HG03571 (cell line): ENCODE measurements at regions not wholly inside any gene's neighbourhood (a gene's known extent, or its start where the extent isn't known, plus 50 kb on each side); places are given as distances from the start of the nearest gene placed in this dataset.
"Not testable (repeated sequence)": the region's sequence is repeated elsewhere in the genome, so short reads cannot be mapped to it uniquely, and the experiment has no call there.

ENCODE experiments used
- ATAC-seq: cut with Tn5 transposase; IDR thresholded peaks from one replicate; pipeline ENCODE4 v1.9.1; 2021; ENCODE audit not compliant: unreplicated experiment

DNA sequence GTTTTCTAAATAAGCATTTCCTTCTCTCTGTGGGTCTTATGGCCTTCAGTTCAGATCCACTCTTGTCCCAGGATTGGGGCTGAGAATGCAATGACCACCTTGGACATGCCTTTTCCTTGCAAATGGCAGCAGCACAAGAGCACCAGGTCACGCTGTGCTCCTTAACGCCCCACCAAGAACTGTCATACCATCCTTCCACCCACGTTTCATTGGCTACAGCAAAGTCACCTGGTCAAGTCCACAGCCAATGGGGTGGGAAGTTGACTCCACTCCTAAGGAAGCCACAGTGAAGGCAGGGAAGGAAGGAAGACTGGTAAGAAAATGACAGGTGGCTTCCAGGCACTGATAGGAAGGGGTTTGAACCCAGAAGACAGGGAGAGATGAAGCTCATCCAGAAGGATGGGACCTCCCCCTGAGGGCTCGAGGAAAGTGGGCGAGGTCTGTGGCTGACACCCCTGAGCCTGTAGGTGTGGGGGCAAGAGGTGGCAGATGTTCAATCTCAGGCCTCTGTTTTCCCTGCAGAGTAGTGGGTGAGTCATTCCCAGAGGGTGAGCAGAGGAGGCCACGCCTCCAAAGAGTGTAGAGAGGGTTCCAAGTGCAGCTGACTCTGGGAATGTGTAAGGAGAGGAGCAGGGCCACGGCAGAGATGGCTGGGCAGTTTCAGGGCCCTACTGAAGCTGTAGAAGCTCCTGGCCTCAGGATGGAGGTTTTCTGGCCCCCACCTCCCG, 113.5 kb upstream of the VRK1 start:
- ATAC-seq: no peak

DNA sequence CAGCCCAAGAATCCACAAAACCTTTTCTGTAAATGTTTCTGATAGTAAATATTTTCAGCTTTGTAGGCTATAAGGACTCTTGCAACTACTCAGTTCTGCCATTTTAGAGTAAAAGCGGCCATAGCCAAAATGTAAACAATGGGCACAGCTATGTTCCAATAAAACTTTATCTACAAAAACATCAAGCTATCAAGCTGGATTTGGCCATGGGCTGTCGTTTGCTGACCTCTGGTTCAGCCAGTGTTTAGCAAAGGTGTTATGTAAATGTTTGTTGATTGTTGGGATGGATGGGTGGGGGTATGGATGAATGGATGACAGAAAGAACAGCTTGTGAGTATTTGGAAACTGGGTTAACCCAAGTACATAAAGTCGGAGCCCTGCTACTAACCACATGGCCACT, 111.1 kb upstream of the VRK1 start:
- no peak for ATAC-seq

DNA sequence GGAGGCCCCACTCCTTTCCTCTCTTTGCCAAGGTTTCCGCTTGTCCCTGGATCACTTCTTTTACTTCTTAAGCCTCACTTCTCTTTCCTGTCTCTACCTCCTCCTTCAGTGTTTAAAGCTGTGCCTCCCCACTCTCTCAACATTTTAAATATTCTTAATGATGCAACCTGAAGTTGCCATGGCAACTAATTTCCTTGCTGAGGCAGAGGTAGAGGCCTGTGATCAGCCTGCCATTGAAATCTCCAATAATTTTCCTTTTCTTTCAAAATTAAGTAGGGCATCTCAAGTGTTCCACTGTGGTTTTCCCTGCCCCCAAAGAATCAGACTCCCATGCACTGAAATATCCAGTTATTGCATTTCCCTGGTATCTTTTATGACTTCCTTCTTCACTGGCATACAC, 108.6 kb upstream of the VRK1 start:
- ATAC-seq: no peak

DNA sequence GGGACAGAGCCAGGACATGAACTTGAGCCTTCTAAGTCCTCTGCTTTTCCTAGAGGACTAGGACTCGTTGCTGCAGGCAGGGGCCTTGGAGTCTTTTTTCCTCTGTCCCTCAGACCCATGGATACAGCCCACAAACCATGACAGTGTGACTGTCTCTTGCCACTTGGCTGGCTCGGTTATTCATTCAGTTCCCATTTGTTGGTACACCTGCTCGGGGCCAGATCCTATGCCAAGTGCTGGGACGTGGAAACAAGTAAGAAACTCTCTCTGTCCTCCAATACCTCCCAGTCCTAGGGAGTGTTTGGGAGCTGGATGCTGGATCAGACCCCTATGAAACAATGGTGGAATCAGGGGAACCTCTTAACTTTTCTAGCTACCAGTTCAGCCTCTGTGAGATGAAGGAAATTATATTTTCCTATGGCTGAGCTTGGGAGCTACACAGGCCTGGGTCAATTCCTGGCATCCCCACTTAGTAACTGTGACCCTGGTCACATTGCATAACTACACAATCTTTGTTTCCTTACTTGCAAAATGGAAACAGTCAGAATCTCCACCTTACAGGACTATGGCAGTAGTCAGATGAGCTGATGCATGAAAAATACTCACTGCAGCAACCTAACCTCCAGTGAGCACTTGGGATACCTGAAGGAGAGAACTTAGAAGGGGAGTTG, 106.3 kb upstream of the VRK1 start:
- no peak for ATAC-seq

DNA sequence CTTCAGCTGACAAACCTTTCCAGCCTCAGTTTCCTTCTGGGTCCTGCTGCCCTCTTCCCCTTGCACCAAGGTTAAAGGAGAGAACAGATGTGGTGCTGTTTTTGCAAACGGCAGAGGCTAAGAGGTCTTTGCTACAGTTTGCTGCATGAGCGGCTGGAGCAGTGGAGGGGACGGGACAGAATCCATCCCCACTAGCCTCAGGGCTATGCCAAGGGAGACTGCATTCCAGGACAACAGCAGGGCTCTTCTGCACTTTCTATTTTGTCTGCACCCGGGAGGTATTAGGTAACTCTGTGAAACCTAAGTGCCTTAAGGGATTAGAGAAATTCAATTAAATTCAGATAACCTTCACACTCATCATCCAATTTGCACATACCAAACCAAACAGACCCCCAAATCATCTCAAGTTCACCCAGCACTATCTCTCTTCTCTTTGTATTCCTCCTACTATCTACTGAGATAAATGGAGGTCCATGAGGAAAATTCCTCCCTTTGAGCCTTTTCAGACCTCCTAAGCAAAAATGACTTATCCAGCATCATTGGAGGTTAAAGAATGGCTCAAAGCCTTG, 103.8 kb upstream of the VRK1 start:
- no peak for ATAC-seq

DNA sequence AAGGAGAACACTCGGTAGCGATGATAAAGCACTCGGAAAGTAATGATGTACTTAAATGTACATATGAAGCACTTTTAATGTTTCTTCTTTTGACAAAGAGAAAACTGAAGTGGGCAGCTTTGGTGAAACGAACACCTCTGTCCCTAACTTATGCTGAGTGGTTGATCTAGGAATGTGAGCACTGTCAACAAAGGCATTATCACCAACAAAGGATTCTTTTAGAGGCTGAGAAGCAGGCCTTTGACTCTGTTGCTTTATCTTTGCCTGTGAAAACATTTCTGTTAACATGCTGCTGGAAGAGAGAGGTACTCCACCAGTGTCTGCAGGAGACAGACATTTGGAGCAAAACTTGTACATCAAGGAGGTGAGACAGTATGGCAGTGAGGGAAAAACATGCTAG, 103.2 kb upstream of the VRK1 start:
- no peak for ATAC-seq

DNA sequence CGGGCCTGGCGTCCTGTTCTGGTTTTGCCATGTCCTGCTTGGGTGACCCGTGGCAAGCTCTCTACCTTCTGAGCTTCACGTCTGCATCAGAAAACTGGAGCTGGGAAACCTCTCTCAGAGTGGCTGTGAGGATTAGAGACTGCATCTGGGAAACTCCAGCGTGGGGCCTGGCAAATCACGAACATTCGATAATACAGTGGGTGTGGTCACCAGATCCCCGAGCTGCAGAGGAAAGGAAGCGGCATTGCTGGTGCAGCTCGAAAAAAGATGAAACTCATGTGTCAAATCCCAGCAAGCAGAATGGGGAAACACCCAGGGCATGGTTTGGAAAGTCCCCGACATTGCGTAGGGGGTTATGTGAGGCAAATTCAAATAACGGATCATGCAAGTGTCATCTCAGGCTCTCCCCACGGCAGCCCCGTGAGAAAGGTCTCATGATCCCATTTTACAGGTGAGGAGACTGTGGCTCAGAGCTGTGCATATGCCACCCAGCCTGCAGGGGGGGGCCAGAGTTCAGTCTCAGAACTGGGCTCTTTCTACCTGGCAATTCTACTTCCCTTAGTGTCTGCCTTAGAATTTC, 98.1 kb upstream of the VRK1 start:
- ATAC-seq: no peak

DNA sequence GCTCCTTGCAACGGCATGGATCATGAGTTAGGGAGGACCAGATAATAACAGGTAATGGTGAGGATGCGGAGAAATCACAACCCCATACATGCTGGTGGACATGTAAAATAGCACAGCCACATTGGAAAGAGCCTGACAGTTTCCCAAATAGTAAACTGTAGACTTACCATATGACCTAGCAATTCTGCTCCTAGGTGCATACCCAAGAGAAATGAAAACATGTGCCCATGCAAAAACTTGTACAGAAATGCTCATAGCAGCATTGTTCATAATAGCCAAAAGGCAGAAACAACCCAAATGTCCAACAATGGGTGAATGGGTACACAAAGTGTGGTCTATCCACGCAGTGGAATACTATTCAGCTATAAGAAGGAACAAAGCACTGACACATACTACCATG, 97.5 kb upstream of the VRK1 start:
- no peak for ATAC-seq

DNA sequence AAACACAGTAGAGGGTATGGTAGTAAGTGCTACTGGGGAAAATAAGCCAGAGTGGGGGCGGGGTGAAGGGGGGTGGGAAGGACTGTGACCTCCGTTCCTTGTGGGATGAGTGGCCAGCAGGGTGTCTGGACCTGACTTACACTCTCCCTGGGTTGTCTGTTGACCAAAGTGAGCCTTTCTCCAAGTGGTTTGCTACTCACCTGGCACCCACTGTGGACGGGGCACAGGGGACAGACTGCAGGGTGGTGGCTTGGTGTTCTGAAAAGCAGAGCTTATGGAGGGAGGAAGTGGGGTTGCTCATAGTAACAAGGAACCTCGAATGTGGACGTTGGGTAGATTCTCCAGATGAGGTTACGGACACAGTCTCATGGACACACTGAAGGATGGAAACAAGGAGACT, 94.4 kb upstream of the VRK1 start:
- ATAC-seq: no peak

DNA sequence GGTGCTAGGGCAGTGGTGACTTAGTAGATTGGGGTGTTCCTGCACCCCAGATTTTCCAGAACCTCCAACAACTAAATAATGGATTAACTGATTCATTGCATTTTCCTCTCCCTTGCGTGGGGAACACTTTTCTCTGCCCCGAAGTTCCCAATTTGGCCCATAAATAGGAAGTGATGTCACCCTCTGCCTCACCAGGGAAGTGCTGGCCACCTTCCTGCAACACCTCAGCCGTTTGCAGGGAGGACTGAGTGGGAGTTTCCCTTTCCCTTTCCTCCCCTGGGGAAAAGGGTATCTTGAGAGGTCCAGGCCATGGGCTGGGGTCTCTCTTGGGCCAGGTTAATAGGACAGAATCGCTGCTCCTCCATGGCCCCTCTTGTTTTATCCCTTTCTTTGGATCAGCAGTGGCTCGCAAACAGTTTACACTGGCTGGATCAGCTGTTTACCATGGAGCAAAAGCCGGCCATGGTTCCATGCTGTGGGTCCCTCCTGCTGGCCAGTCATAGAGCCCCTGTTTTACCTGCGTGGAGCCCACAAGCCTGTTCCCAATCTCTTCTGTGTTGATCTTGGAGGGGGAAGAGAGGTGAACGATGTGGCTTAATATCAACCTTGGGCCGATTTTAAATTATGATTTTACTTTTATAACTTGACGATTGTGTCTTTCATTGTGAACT, 91.6 kb upstream of the VRK1 start:
- no peak for ATAC-seq

DNA sequence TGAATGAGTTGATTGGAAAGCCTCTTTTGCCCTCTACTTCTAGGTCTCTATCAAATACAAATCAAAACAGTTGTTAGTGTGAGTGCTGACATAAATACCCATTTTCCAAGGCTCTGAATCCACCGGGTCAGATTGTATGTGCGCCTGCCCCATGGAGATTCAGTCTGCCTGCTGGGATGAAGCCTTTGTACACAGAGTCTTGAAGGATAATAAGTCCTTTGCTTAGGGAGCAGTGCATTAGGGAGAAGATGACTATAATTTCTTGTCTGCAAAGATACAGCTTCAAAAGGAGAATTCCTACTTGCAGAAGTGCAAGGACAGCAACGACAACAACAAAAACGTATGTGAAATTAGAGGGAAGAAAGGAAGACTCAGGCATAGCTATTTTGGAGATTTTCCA, 90.3 kb upstream of the VRK1 start:
- ATAC-seq: no peak

DNA sequence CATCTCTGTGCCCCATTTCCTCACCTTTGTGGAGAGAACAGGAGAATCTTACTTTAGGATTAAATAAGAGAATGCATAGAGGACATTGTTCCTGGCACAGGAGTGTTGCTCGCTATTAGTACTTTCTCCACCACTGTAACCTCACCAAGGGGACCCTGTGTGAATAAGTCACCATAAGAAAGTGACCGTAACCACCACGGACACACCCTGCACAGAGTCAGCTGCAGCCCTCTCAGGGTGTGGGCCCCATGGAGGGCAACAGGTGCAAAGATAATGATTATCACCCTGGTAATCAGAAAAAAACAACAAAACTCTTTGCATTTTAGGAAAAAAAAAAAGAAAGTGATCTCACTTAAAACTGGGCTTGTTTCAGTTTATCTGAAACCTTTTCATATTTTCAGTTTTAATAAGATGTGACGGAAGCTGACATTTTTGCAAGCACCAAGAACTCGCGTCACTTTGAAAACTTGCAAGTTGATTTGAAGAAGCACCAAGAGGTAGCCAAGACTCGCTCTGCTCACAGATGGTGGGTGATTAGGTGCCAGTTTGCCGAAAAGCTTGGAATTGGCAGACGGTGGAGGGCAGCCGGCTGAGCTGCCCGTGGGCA, 87.0 kb upstream of the VRK1 start:
- ATAC-seq: no peak

DNA sequence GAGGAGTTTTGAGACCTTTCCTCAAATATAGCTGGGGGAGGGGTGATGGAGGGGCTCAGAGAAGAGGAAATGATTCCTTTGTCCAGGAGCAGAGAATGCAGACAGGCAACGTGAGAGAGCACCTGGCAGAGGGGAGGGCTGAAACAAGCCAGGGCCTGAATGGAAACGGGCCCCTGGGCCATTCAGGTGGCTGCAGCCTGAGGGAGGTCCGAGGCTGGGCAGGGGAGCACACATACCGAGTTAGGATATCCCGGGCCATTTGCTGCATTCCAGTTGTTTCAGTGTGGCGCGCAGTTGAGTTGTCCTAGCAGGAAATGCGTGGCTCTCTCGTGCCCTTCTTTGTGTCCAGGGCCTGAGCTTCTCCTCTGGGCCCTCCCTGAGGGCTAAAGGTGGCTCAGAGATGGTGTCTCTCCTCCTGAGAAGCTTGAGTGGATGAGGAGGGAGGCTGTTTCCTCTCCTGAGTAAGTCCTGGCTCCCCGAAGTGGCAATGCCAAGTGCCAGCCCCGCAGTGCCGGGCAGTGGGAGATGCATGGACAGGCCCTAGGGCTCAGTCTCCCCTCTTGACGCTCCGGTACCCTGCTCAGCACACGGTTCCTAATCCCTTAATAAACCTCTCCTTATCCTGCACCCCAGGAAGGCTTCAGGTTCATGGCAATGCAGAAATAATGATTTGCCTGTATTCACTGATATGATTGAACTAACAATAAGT, 85.5 kb upstream of the VRK1 start:
- no peak for ATAC-seq

DNA sequence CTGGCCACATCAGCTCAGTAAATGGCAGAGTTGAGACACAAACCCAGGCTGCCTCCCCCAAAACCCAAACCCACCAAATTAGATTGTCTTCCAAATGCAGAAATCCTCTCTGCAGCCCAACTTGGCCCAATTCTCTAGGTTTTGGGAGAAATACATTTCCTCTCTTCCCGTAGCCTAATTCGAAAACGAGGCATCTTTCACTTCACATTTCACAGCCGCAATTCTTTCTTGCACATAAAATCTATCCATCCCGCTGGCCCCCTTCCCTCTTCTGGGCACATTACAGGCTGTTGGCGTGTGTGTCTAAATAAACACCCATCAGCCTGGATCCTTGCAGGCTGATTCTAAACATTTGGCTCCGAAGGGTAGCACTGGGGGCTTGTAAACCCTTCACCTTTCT, 83.8 kb upstream of the VRK1 start:
- no peak for ATAC-seq

DNA sequence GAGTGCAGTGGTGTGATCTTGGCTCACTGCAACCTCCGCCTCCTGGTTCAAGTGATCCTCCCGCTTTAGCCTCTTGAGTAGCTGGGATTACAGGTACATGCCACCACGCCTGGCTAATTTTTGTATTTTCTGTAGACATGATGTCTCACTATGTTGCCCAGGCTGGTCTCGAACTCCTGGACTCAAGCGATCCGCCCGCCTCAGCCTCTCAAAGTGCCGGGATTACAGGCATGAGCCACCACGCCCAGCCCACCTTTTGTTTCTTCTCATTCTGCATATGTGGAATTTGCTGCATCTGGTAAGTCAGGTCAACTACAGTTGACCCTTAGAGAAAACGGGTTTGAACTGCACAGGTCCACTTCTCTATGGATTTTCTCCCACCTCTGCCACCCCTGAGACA, 82.6 kb upstream of the VRK1 start:
- ATAC-seq: not testable (repeated sequence)

DNA sequence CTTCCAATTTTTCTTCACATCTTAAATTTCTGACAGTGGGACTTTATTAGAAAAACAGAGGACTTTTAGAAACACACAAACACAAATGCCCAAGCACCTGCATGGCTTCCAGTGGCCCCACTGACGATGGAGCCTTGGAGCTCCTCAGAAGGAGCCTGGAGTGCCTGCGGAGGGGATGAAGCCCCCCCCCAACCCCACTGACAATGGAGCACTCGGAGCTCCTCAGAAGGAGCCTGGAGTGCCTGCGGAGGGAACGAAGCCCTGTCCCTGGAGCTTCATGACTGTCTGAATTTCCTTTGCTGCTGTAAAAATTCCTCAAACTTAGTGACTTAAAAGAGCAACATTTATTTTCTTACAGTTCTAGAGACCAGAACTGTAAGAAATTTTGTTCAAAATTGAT, 80.1 kb upstream of the VRK1 start:
- no peak for ATAC-seq

DNA sequence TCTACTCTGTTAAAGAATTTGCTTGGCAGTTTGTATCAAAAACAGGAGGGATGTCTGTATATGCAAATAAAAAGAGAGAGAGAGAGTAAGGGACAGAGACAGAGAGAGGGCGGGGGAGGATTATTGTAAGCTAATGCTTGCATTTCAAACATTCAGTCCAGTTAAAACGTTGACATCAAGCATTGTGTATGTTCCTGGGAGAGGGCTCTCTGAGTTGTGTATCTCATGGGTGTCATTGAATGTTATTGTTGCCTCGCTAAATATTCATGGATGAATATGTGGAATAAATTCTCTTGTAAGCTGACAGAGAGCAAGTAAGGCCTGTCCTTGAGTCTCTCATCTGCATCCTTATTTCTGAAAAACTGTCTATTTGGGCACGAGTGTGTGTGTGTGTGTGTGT, 78.8 kb upstream of the VRK1 start:
- ATAC-seq: no peak

DNA sequence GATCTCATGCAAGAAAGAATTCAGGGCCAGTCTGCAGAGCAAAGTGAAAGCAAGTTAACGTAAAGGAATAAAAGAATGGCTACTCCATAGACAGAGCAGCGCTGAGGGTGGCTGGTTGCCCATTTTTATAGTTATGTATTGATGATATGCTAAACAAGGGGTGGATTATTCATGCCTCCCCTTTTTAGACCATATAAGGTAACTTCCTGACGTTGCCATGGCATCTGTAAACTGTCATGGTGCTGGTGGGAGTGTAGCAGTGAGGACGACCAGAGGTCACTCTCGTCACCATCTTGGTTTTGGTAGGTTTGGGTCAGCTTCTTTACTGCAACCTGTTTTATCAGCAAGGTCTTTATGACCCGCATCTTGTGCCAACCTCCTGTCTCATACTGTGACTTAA, 76.5 kb upstream of the VRK1 start:
- not testable (repeated sequence) for ATAC-seq

DNA sequence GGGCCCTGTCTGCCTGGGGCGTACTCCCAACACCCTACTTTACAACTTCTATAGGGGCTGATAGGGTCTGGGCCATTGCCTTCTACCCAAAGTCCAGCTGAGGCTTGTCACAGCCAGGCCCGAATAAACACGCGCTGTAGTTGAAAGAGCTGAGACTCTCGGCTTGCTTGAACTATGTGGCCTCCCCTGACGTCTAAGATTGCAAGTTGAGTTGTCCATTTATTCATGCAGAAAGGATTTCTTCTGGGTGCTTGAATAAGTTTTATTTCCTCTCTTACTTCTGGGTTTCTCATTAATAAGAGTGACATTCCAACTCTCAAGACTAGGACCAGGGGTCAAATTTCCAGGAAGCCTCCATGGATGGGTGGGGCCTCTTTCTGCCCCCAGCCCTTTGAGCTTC, 74.4 kb upstream of the VRK1 start:
- ATAC-seq: no peak

DNA sequence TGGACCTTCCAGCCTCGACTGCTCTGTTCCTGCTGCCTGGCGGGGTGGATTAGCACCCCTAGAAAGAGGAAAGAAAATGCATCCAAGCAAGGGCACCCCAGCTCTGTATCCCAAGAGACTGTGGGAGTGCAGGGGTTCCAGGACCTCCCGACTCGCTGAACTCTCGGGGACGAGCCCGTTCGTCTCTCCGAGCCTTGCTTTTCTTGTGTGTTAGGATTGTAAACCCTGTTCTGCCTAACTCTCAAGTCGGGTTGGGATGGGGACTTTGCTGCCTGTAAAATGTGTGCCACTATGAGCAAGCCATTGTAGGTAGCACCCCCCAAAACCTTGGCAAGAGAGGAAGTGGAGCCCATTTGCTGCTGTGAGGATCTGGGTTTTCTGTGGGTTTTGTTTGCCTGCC, 73.2 kb upstream of the VRK1 start:
- no peak for ATAC-seq

DNA sequence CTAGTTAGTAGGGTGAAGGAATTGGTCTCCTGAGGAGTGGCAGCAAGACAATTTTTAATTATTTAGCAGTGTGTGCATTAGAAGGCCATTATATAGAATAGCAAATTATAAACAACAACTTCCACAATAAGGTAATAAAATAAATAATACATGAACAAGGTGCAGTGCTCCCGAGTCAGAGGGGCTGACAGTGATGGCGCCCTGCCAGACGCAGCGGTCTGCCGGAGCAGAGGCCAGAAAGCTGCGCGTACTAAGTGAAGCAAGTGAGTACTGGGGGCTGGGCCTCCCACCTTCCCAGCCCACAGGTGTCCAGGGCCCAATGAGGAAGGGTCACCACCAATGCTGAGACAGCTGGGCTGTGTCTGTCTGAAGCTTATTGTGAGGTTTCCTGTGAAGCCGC, 72.0 kb upstream of the VRK1 start:
- no peak for ATAC-seq
